CD14-positive monocyte (primary cell): ENCODE measurements at regions not wholly inside any gene's neighbourhood (a gene's known extent, or its start where the extent isn't known, plus 50 kb on each side); places are given as distances from the start of the nearest gene placed in this dataset.
A peak's percentile ranks its signal among the peaks of the same experiment; 100 is the strongest.

Source experiments
- DNase-seq, 3 donors: peaks; one replicate each; pipeline ENCODE4 v3.0.0-alpha.2; 2011 to 2022
- H2AFZ ChIP-seq: 2 replicates; pipeline ENCODE4 v1.6.0; 2012; ENCODE audit warnings: mild to moderate bottlenecking, low read depth, low read length, inconsistent platforms; ENCODE audit not compliant: insufficient read depth, poor library complexity, severe bottlenecking
- H3K27ac ChIP-seq, 2 donors: 1 replicate in 1 of 2; 2 replicates in 1 of 2; pipeline ENCODE4 v1.5.1; 2012 to 2013; ENCODE audit warnings: low read length in 2 of 2, control low read depth in 1 of 2, inconsistent platforms in 1 of 2, low read depth in 1 of 2, mild to moderate bottlenecking in 1 of 2
- H3K27me3 ChIP-seq, 2 donors: one replicate each; pipeline versions ENCODE4 v1.6.0 to v1.6.1; 2011 to 2013; ENCODE audit warnings: low read length in 2 of 2; ENCODE audit not compliant: control insufficient read depth in 2 of 2, insufficient read depth in 2 of 2
- H3K36me3 ChIP-seq, 2 donors: replicated peaks in 1 of 2; 1 replicate in 1 of 2; 2 replicates in 1 of 2; pipeline versions ENCODE4 v1.5.1 to v1.6.1; 2012 to 2013; ENCODE audit warnings: low read length in 2 of 2, control low read depth in 1 of 2, inconsistent platforms in 1 of 2, mild to moderate bottlenecking in 1 of 2; ENCODE audit not compliant: insufficient read depth in 2 of 2, control insufficient read depth in 1 of 2
- H3K4me1 ChIP-seq, 2 donors: 1 replicate in 1 of 2; 2 replicates in 1 of 2; pipeline versions ENCODE4 v1.5.1 to v1.6.1; 2012 to 2013; ENCODE audit warnings: low read length in 2 of 2, control low read depth in 1 of 2, inconsistent platforms in 1 of 2, mild to moderate bottlenecking in 1 of 2, moderate library complexity in 1 of 2; ENCODE audit not compliant: insufficient read depth in 2 of 2, control insufficient read depth in 1 of 2
- H3K4me2 ChIP-seq: replicated peaks from 2 replicates; pipeline ENCODE3; 2012; ENCODE audit warnings: low read length, moderate library complexity, mild to moderate bottlenecking; ENCODE audit not compliant: poor library complexity, severe bottlenecking; ENCODE audit errors: extremely low read depth
- H3K4me3 ChIP-seq, 3 experiments: fragments of 200-600 bp in 1 of 3; sonication (generic) in 1 of 3; replicated peaks in 1 of 3; 1 replicate in 2 of 3; 2 replicates in 1 of 3; pipeline ENCODE4 v1.5.1; 2011 to 2013; ENCODE audit warnings: low read length in 3 of 3, mild to moderate bottlenecking in 3 of 3, control low read depth in 2 of 3, low read depth in 2 of 3, inconsistent platforms in 1 of 3, moderate library complexity in 1 of 3
- H3K79me2 ChIP-seq: 2 replicates; pipeline ENCODE4 v1.6.0; 2012; ENCODE audit warnings: mild to moderate bottlenecking, control low read depth, inconsistent platforms, low read length, moderate library complexity; ENCODE audit not compliant: insufficient read depth
- H3K9ac ChIP-seq: 2 replicates; pipeline ENCODE4 v1.6.0; 2017; ENCODE audit warnings: low read length, mild to moderate bottlenecking; ENCODE audit not compliant: insufficient read depth, poor library complexity, severe bottlenecking
- H3K9me3 ChIP-seq, 2 donors: replicated peaks in 1 of 2; 1 replicate in 1 of 2; 2 replicates in 1 of 2; pipeline versions ENCODE4 v1.5.1 to v1.6.1; 2012 to 2013; ENCODE audit warnings: low read length in 2 of 2, control low read depth in 1 of 2; ENCODE audit not compliant: control insufficient read depth in 1 of 2, insufficient read depth in 1 of 2
- H4K20me1 ChIP-seq: 2 replicates; pipeline ENCODE4 v1.6.0; 2012; ENCODE audit warnings: mild to moderate bottlenecking, low read length, control low read depth, moderate library complexity; ENCODE audit not compliant: insufficient read depth
- H3K27ac Mint-ChIP-seq, 7 donors: one replicate each; pipeline ENCODE4 v1.8.0; 2020; ENCODE audit warnings: mild to moderate bottlenecking in 7 of 7, mixed read lengths in 7 of 7, moderate library complexity in 6 of 7, inconsistent platforms in 2 of 7
- H3K27me3 Mint-ChIP-seq, 3 donors: one replicate each; pipeline ENCODE4 v1.8.0; 2021 to 2022; ENCODE audit warnings: low read depth in 3 of 3, mild to moderate bottlenecking in 3 of 3, mixed read lengths in 3 of 3, moderate library complexity in 3 of 3, inconsistent platforms in 1 of 3
- H3K36me3 Mint-ChIP-seq, 2 donors: one replicate each; pipeline ENCODE4 v1.8.0; 2020; ENCODE audit warnings: mixed read lengths in 2 of 2, inconsistent platforms in 1 of 2, mild to moderate bottlenecking in 1 of 2
- H3K4me1 Mint-ChIP-seq: one replicate; pipeline ENCODE4 v1.8.0; 2020; ENCODE audit warnings: mild to moderate bottlenecking, mixed read lengths
- H3K4me3 Mint-ChIP-seq, 2 donors: one replicate each; pipeline ENCODE4 v1.8.0; 2020; ENCODE audit warnings: mild to moderate bottlenecking in 2 of 2, mixed read lengths in 2 of 2, moderate library complexity in 1 of 2
- H3K9me3 Mint-ChIP-seq, 7 donors: one replicate each; pipeline ENCODE4 v1.8.0; 2020 to 2022; ENCODE audit warnings: mixed read lengths in 7 of 7, mild to moderate bottlenecking in 6 of 7, moderate library complexity in 6 of 7, inconsistent platforms in 2 of 7
- WGBS: methylation state at CpG from one replicate; pipeline ENCODE4 v1.1.5; 2013; ENCODE audit warnings: missing lambda C conversion rate; ENCODE audit not compliant: insufficient coverage; 5-methylcytosine and 5-hydroxymethylcytosine counted together
- intact Hi-C, 2 donors: fragments of 100-400 bp; cut with micrococcal nuclease; formaldehyde crosslinking; loops; one replicate each; pipeline versions ENCODE4 v1.15.0 to v1.15.1; 2023
- TF ChIP-seq, protein P1 (sequence below): fragments of 200-600 bp; IDR thresholded peaks from one replicate; pipeline ENCODE4 v1.8.0; 2022; ENCODE audit warnings: antibody characterized with exemption, mild to moderate bottlenecking

DNA sequence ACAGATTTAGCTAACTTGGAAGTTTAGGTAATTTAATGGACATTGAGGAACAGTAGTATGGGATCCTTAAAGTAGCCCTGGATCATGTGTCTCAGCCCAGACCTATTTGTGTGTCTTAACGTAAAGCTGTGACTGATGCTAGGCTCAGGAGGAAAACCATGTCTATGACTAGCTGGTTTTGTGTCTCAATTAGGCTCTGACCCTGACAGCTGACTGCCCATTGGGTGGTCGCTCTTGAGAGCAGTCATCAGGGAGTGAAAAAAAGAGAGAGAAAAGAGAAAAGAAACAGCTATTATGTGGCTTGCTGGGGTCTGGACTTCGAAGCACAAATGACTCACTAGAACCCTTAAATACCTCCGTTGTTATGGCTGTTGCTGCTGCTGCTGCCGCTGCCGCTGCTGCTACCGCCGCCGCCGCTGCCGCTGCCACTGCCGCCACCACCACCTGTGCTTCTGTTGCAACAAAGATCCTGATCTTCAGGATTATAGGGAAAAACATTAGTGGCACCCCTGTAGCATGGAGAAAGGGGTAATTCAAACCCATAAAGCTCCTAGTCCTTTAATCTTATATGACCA, 70.7 kb downstream of the GSPT2 start:
- Mint-ChIP-seq H3K36me3 (peaks cover 2 to 4% of the 10 kb centered on the region in 2 donors), H3K27me3 (peaks cover 0 to 6% (median 0%) of the 10 kb centered on the region in 3 donors), H3K9me3 (peaks cover 0 to 6% (median 2%) of the 10 kb centered on the region in 7 donors), H3K27ac (no peak overlapping the region), H3K4me3 (no peak overlapping the region), H3K4me1 (no peaks in the 10 kb centered on the region)
- Histone ChIP-seq H3K36me3 (peaks cover 0 to 2% of the 10 kb centered on the region in 2 donors), H3K4me2 (no peak overlapping the region), H3K27ac (no peak overlapping the region), H3K79me2 (no peaks in the 10 kb centered on the region), H2AFZ (no peak overlapping the region), H3K27me3 (no peaks in the 10 kb centered on the region), H3K9me3 (no peaks in the 10 kb centered on the region), H3K4me3 (no peak overlapping the region), H3K9ac (no peak overlapping the region), H4K20me1 (no peaks in the 10 kb centered on the region), H3K4me1 (no peaks in the 10 kb centered on the region)
- intact Hi-C loops, result no loop called here
- TF ChIP-seq, protein P1, sequence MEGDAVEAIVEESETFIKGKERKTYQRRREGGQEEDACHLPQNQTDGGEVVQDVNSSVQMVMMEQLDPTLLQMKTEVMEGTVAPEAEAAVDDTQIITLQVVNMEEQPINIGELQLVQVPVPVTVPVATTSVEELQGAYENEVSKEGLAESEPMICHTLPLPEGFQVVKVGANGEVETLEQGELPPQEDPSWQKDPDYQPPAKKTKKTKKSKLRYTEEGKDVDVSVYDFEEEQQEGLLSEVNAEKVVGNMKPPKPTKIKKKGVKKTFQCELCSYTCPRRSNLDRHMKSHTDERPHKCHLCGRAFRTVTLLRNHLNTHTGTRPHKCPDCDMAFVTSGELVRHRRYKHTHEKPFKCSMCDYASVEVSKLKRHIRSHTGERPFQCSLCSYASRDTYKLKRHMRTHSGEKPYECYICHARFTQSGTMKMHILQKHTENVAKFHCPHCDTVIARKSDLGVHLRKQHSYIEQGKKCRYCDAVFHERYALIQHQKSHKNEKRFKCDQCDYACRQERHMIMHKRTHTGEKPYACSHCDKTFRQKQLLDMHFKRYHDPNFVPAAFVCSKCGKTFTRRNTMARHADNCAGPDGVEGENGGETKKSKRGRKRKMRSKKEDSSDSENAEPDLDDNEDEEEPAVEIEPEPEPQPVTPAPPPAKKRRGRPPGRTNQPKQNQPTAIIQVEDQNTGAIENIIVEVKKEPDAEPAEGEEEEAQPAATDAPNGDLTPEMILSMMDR, result no peak
- DNase-seq, result no peak
- WGBS, result 80% methylated on average over 1 of the region's 12 CpGs

DNA sequence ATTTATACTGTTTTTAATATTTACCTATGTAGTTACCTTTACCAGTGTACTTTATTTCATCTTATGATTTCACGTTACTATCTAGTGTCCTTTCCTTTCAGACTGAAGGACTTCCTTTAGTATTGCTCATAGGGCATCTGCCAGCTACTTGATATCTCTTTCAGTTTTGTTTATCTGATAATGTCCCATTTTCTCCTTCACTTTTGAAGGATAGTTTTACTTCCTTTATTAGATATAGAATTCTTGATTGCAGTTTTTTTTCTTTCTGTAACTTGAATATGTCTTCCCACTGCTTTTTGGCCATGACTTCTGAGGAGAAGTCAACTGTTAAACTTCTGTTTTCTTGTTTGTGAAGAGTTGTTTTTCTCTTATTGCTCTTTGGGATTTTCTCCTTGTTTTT, 69.4 kb upstream of the MAGED1 start:
- H3K9me3 ChIP-seq, result no peaks in the 10 kb centered on the region
- H4K20me1 ChIP-seq, result no peaks in the 10 kb centered on the region
- no peaks in the 10 kb centered on the region for H3K36me3 Mint-ChIP-seq
- WGBS, result no CpG with 5 or more reads among the region's 1 CpG
- intact Hi-C loops, result no loop called here
- H3K79me2 ChIP-seq, result no peaks in the 10 kb centered on the region
- H3K4me1 Mint-ChIP-seq, result peaks cover 11% of the 10 kb centered on the region
- H3K9ac ChIP-seq, result no peak overlapping the region
- no peak overlapping the region for H2AFZ ChIP-seq
- no peaks in the 10 kb centered on the region for H3K27me3 ChIP-seq
- peaks cover 0 to 1% (median 0%) of the 10 kb centered on the region in 7 donors for H3K9me3 Mint-ChIP-seq
- no peaks in the 10 kb centered on the region for H3K36me3 ChIP-seq
- no peak overlapping the region for H3K4me3 ChIP-seq
- H3K4me2 ChIP-seq, result no peak overlapping the region
- no peak overlapping the region for H3K27ac ChIP-seq
- no peaks in the 10 kb centered on the region for H3K4me1 ChIP-seq
- TF ChIP-seq, protein P1, result no peak
- no peak for DNase-seq
- peak overlapping the region in 1 of 7 donors; percentile 66 for H3K27ac Mint-ChIP-seq
- H3K4me3 Mint-ChIP-seq, result peak overlapping the region in 1 of 2 donors; percentile 42
- peaks cover 0 to 2% (median 0%) of the 10 kb centered on the region in 3 donors for H3K27me3 Mint-ChIP-seq
